Stimulated activated naive CD8-positive, alpha-beta T cell treated with anti-CD3 and anti-CD28 coated beads, Interleukin-15, Interleukin-2, amounts not matched to agents 100 U/mL and 50 U/mL, for 24 hours (primary cell): ENCODE measurements at regions not wholly inside any gene's neighbourhood (a gene's known extent, or its start where the extent isn't known, plus 50 kb on each side); places are given as distances from the start of the nearest gene placed in this dataset.
"Not testable (repeated sequence)": the region's sequence is repeated elsewhere in the genome, so short reads cannot be mapped to it uniquely, and the experiment has no call there.

Experiments used
- ATAC-seq: fragments of 150-1000 bp; cut with Tn5 transposase; one replicate; pipeline ENCODE4 v1.10.0; 2021
- DNase-seq: peaks from one replicate; pipeline ENCODE4 v3.0.0; 2021

GRCh38 chr12:126389220-126389841 is 1324.1 kb downstream of the AACS start:
- DNase-seq, result no peak
- ATAC-seq, result no peak

- ATAC-seq (no peak), DNase-seq (no peak)
Measured at GRCh38 chr12:126389961-126390360, 1324.7 kb downstream of the AACS start.

- ATAC-seq, result no peak
- DNase-seq, result no peak
Measured at GRCh38 chr12:126390969-126391566, 1325.8 kb downstream of the AACS start.

GRCh38 chr12:126396536-126396935 is 1331.3 kb downstream of the AACS start:
- ATAC-seq (no peak), DNase-seq (no peak)

GRCh38 chr12:126397071-126397581 is 1331.9 kb downstream of the AACS start:
- ATAC-seq (no peak), DNase-seq (no peak)

- ATAC-seq (no peak), DNase-seq (no peak)
Measured at GRCh38 chr12:126397660-126398059, 1332.4 kb downstream of the AACS start.

GRCh38 chr12:126400831-126401230 is 1335.6 kb downstream of the AACS start:
- ATAC-seq (no peak), DNase-seq (no peak)

GRCh38 chr12:126404293-126404881 is 1339.2 kb downstream of the AACS start:
- ATAC-seq (no peak), DNase-seq (no peak)

GRCh38 chr12:126418400-126418799 is 1353.2 kb downstream of the AACS start:
- ATAC-seq, result no peak
- no peak for DNase-seq

GRCh38 chr12:126419131-126419530 is 1353.9 kb downstream of the AACS start:
- DNase-seq (no peak), ATAC-seq (no peak)

- no peak for ATAC-seq
- DNase-seq, result no peak
Measured at GRCh38 chr12:126424696-126425095, 1359.5 kb downstream of the AACS start.

GRCh38 chr12:126425264-126425663 is 1360.0 kb downstream of the AACS start:
- no peak for ATAC-seq
- no peak for DNase-seq

- DNase-seq, result no peak
- ATAC-seq, result no peak
Measured at GRCh38 chr12:126428769-126429168, 1363.5 kb downstream of the AACS start.

- DNase-seq (no peak), ATAC-seq (no peak)
Measured at GRCh38 chr12:126430921-126431320, 1365.7 kb downstream of the AACS start.

- ATAC-seq, result no peak
Measured at GRCh38 chr12:126431767-126432166, 1366.5 kb downstream of the AACS start.

GRCh38 chr12:126432780-126433179 is 1367.5 kb downstream of the AACS start:
- ATAC-seq, result no peak
- no peak for DNase-seq

More at GRCh38 chr12:126431767-126432166, 1366.5 kb downstream of the AACS start:
- no peak for DNase-seq

- DNase-seq (no peak), ATAC-seq (no peak)
Measured at GRCh38 chr12:126434412-126434985, 1369.3 kb downstream of the AACS start.

- DNase-seq (no peak), ATAC-seq (no peak)
Measured at GRCh38 chr12:126436041-126436440, 1370.8 kb downstream of the AACS start.

- DNase-seq (no peak), ATAC-seq (no peak)
Measured at GRCh38 chr12:126437934-126438333, 1372.7 kb downstream of the AACS start.

- ATAC-seq (no peak), DNase-seq (no peak)
Measured at GRCh38 chr12:126443977-126444376, 1378.7 kb downstream of the AACS start.

- ATAC-seq, result no peak
- no peak for DNase-seq
Measured at GRCh38 chr12:126447346-126447745, 1382.1 kb downstream of the AACS start.

- ATAC-seq, result no peak
- DNase-seq, result no peak
Measured at GRCh38 chr12:126451809-126452208, 1386.6 kb downstream of the AACS start.

- ATAC-seq, DNase-seq: not testable (repeated sequence)
Measured at GRCh38 chr12:126452686-126453085, 1387.5 kb downstream of the AACS start.
